ENCODE measurements at regions not wholly inside any gene's neighbourhood (a gene's known extent, or its start where the extent isn't known, plus 50 kb on each side); places are given as distances from the start of the nearest gene placed in this dataset.

DNA sequence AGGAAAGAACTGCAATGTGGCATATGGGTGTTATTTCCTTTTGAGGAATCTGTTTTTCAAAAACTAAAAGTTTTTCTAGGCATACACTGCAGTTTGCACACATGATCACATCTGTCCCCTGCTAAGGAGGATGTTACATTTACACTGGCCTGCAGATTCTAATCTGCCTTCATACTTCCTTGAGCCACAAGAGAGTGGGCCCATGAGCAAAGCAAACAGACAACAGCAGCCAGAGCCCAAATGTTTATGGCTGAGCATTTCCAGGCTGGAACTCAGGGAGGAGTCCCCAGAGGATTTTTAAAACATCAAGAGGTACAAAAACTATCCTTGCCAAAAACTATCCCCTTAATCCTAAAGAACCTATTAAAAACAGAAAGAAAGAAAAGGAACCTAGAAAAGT lies 117.2 kb upstream of the MTNR1B start (continued):
- no peak for TF ChIP-seq EGR1 (IDR thresholded peaks at IDR 0.05; ENCODE audit: low read depth in 2 of 2)
- TF ChIP-seq, protein P1, sequence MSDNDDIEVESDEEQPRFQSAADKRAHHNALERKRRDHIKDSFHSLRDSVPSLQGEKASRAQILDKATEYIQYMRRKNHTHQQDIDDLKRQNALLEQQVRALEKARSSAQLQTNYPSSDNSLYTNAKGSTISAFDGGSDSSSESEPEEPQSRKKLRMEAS (IDR thresholded peaks at IDR 0.05), result no peak
- TF ChIP-seq, protein P2, sequence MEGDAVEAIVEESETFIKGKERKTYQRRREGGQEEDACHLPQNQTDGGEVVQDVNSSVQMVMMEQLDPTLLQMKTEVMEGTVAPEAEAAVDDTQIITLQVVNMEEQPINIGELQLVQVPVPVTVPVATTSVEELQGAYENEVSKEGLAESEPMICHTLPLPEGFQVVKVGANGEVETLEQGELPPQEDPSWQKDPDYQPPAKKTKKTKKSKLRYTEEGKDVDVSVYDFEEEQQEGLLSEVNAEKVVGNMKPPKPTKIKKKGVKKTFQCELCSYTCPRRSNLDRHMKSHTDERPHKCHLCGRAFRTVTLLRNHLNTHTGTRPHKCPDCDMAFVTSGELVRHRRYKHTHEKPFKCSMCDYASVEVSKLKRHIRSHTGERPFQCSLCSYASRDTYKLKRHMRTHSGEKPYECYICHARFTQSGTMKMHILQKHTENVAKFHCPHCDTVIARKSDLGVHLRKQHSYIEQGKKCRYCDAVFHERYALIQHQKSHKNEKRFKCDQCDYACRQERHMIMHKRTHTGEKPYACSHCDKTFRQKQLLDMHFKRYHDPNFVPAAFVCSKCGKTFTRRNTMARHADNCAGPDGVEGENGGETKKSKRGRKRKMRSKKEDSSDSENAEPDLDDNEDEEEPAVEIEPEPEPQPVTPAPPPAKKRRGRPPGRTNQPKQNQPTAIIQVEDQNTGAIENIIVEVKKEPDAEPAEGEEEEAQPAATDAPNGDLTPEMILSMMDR (IDR thresholded peaks at IDR 0.05; ENCODE audit: low read depth, low read length, missing input control), result no peak
- TF ChIP-seq RXRA (IDR thresholded peaks at IDR 0.05), result no peak

DNA sequence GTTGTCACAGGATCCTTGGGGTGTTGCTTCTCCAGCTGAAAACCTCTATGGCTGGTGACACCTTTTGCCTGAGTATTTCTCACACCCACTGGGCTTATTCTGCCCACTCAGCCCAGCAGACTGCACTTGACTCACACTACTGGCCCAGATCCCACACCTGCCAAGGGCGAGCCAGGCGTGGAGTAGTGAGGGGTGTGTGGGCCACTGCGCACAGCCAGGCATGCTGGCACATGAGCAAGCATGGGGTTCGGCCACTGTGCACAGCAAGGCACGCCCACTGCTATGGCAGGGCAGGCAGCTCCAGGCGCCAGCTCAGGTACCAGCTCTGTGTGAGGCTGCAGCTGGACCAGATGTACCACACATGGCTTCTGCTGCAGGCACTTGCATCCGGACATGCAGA lies 116.5 kb upstream of the MTNR1B start:
- 82% methylated on average over 7 of the region's 7 CpGs for WGBS
- H3K4me1 ChIP-seq (ENCODE audit: control insufficient read depth in 4 of 4, insufficient read depth in 4 of 4, low read length in 3 of 4), result no peaks in the 10 kb centered on the region
- no peak for DNase-seq (ENCODE audit: low spot score)
- no peak for TF ChIP-seq EGR1 (IDR thresholded peaks at IDR 0.05; ENCODE audit: low read depth in 2 of 2)
- no peak overlapping the region for H3K4me3 ChIP-seq (ENCODE audit: low read depth in 1 of 3, low read length in 3 of 3)
- no peak overlapping the region for H3K27ac ChIP-seq (ENCODE audit: low read depth in 1 of 2, low read length in 2 of 2)
- no peaks in the 10 kb centered on the region for H3K36me3 ChIP-seq (ENCODE audit: control insufficient read depth in 4 of 4, insufficient read depth in 3 of 4, low read depth in 1 of 4, low read length in 3 of 4)
- no peaks in the 10 kb centered on the region for H3K9me3 ChIP-seq (ENCODE audit: control insufficient read depth in 4 of 4, low read length in 3 of 4)
- no peak overlapping the region for H3K9ac ChIP-seq (ENCODE audit: low read depth in 1 of 2, low read length in 2 of 2)
- no peaks in the 10 kb centered on the region for H3K27me3 ChIP-seq (ENCODE audit: control insufficient read depth in 4 of 4, insufficient read depth in 4 of 4, low read length in 3 of 4)

DNA sequence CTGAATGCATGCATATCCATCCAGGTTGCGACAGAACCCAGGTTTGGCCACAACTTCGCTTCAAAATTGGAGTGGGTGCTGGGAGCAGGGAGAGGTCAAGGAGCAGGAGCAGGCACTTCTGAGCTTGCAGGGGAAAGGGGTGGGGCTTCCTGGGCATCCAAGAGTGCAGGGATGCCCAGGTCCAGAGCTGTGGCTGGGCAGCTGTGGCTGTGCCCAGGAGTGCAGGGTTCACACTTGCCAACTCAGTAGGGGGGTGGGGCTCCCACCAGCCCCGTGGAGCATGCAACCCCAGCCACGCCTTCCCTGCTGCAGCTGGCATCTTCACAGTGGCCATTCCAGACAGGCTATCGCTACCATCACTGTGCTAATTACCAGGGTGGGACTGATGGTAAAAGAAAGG lies 115.3 kb upstream of the MTNR1B start:
- no peaks in the 10 kb centered on the region for H3K9me3 ChIP-seq (ENCODE audit: control insufficient read depth in 4 of 4, low read length in 3 of 4)
- 70% methylated on average over 5 of the region's 5 CpGs for WGBS
- TF ChIP-seq, protein P1 (IDR thresholded peaks at IDR 0.05), result no peak
- TF ChIP-seq, protein P3, sequence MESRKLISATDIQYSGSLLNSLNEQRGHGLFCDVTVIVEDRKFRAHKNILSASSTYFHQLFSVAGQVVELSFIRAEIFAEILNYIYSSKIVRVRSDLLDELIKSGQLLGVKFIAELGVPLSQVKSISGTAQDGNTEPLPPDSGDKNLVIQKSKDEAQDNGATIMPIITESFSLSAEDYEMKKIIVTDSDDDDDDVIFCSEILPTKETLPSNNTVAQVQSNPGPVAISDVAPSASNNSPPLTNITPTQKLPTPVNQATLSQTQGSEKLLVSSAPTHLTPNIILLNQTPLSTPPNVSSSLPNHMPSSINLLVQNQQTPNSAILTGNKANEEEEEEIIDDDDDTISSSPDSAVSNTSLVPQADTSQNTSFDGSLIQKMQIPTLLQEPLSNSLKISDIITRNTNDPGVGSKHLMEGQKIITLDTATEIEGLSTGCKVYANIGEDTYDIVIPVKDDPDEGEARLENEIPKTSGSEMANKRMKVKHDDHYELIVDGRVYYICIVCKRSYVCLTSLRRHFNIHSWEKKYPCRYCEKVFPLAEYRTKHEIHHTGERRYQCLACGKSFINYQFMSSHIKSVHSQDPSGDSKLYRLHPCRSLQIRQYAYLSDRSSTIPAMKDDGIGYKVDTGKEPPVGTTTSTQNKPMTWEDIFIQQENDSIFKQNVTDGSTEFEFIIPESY (IDR thresholded peaks at IDR 0.05), result no peak
- no peak for TF ChIP-seq NR2F2 (IDR thresholded peaks at IDR 0.05)
- TF ChIP-seq FOXA1 (IDR thresholded peaks at IDR 0.05), result no peak
- no peak for TF ChIP-seq HNF4G (IDR thresholded peaks at IDR 0.05)
- no peak for TF ChIP-seq RXRA (IDR thresholded peaks at IDR 0.05)
- no peak for TF ChIP-seq RAD21 (IDR thresholded peaks at IDR 0.05)
- H3K27ac ChIP-seq (ENCODE audit: low read depth in 1 of 2, low read length in 2 of 2), result no peak overlapping the region
- H3K36me3 ChIP-seq (ENCODE audit: control insufficient read depth in 4 of 4, insufficient read depth in 3 of 4, low read depth in 1 of 4, low read length in 3 of 4), result no peaks in the 10 kb centered on the region
- H3K4me1 ChIP-seq (ENCODE audit: control insufficient read depth in 4 of 4, insufficient read depth in 4 of 4, low read length in 3 of 4), result no peaks in the 10 kb centered on the region
- DNase-seq (ENCODE audit: low spot score), result no peak
- H3K27me3 ChIP-seq (ENCODE audit: control insufficient read depth in 4 of 4, insufficient read depth in 4 of 4, low read length in 3 of 4), result no peaks in the 10 kb centered on the region
- no peak overlapping the region for H3K9ac ChIP-seq (ENCODE audit: low read depth in 1 of 2, low read length in 2 of 2)
- H3K4me3 ChIP-seq (ENCODE audit: low read depth in 1 of 3, low read length in 3 of 3), result no peak overlapping the region

DNA sequence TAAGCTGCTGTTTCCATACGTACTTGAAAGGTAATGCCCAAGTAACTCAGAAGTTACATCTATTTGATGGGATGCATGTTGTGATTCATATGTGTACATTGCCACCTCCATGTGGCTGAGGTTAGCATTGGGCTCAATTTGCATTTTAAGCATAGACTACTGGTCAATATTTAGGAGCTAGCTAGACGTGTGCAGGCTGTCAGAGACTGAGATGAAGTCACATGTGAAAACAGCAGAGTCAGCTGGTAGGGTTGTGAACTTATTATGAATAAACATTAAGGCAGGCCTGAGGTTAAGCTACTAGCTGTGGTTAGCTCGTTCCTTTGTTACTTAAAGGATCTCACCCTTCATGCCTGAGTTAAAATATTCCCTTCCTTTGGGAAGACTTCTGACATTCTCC lies 114.5 kb upstream of the MTNR1B start:
- no peak for DNase-seq (ENCODE audit: low spot score)
- no peak overlapping the region for H3K27ac ChIP-seq (ENCODE audit: low read depth in 1 of 2, low read length in 2 of 2)
- H3K4me3 ChIP-seq (ENCODE audit: low read depth in 1 of 3, low read length in 3 of 3), result no peak overlapping the region
- no peaks in the 10 kb centered on the region for H3K36me3 ChIP-seq (ENCODE audit: control insufficient read depth in 4 of 4, insufficient read depth in 3 of 4, low read depth in 1 of 4, low read length in 3 of 4)
- H3K27me3 ChIP-seq (ENCODE audit: control insufficient read depth in 4 of 4, insufficient read depth in 4 of 4, low read length in 3 of 4), result no peaks in the 10 kb centered on the region
- H3K9ac ChIP-seq (ENCODE audit: low read depth in 1 of 2, low read length in 2 of 2), result no peak overlapping the region
- H3K4me1 ChIP-seq (ENCODE audit: control insufficient read depth in 4 of 4, insufficient read depth in 4 of 4, low read length in 3 of 4), result no peaks in the 10 kb centered on the region
- H3K9me3 ChIP-seq (ENCODE audit: control insufficient read depth in 4 of 4, low read length in 3 of 4), result no peaks in the 10 kb centered on the region
- WGBS, result 61% methylated on average over 3 of the region's 3 CpGs
- TF ChIP-seq, protein P2 (IDR thresholded peaks at IDR 0.05; ENCODE audit: low read depth, low read length, missing input control), result no peak
- no peak for TF ChIP-seq RXRA (IDR thresholded peaks at IDR 0.05)
- no peak for TF ChIP-seq HNF4G (IDR thresholded peaks at IDR 0.05)
- no peak for TF ChIP-seq TAF1 (conservative IDR thresholded peaks at IDR 0.05)
- TF ChIP-seq HNF4A (conservative IDR thresholded peaks at IDR 0.05), result no peak
- TF ChIP-seq RAD21 (IDR thresholded peaks at IDR 0.05), result no peak
- no peak for TF ChIP-seq FOXA2 (IDR thresholded peaks at IDR 0.05)
- TF ChIP-seq, protein P1 (IDR thresholded peaks at IDR 0.05), result no peak
- no peak for TF ChIP-seq JUND (IDR thresholded peaks at IDR 0.05)
- TF ChIP-seq SP1 (IDR thresholded peaks at IDR 0.05), result no peak
- TF ChIP-seq, protein P3 (IDR thresholded peaks at IDR 0.05), result no peak
- no peak for TF ChIP-seq FOXA1 (IDR thresholded peaks at IDR 0.05)
- TF ChIP-seq GABPA (IDR thresholded peaks at IDR 0.05 in 1 of 2, conservative IDR thresholded peaks at IDR 0.05 in 1 of 2), result no peak
- TF ChIP-seq EGR1 (IDR thresholded peaks at IDR 0.05; ENCODE audit: low read depth in 2 of 2), result no peak

Measured in liver (tissue), 8 donors.